Activated CD8-positive, alpha-beta memory T cell treated with anti-CD3 and anti-CD28 coated beads, Interleukin-2, amount 10 ng/mL, durations not matched to agents 7 days and 5 days (primary cell): ENCODE measurements at regions not wholly inside any gene's neighbourhood (a gene's known extent, or its start where the extent isn't known, plus 50 kb on each side); places are given as distances from the start of the nearest gene placed in this dataset.

Experiments
- ATAC-seq: fragments of 150-1000 bp; cut with Tn5 transposase; one replicate; pipeline ENCODE4 v1.10.0; 2021; ENCODE audit warnings: moderate library complexity
- CTCF ChIA-PET: fragments of 350-600 bp; sonication (Branson Sonifier 250); formaldehyde crosslinking; loops from one replicate; lab custom pipeline; 2021; ENCODE audit warnings: antibody characterized with exemption; lab: Charles Lee
- DNase-seq: peaks from one replicate; pipeline ENCODE4 v3.0.0-alpha.2; 2020
- H3K27ac Mint-ChIP-seq: one replicate; pipeline ENCODE4 v1.8.0; 2021; ENCODE audit warnings: mild to moderate bottlenecking, mixed read lengths
- H3K27me3 Mint-ChIP-seq: one replicate; pipeline ENCODE4 v1.8.0; 2021; ENCODE audit warnings: mixed read lengths
- H3K36me3 Mint-ChIP-seq: one replicate; pipeline ENCODE4 v1.8.0; 2021; ENCODE audit warnings: mild to moderate bottlenecking, mixed read lengths
- H3K4me1 Mint-ChIP-seq: one replicate; pipeline ENCODE4 v1.8.0; 2021; ENCODE audit warnings: mixed read lengths
- H3K4me3 Mint-ChIP-seq: one replicate; pipeline ENCODE4 v1.8.0; 2021; ENCODE audit warnings: mild to moderate bottlenecking, moderate library complexity, mixed read lengths
- H3K9me3 Mint-ChIP-seq: one replicate; pipeline ENCODE4 v1.8.0; 2022; ENCODE audit warnings: low read depth, mixed read lengths

DNA sequence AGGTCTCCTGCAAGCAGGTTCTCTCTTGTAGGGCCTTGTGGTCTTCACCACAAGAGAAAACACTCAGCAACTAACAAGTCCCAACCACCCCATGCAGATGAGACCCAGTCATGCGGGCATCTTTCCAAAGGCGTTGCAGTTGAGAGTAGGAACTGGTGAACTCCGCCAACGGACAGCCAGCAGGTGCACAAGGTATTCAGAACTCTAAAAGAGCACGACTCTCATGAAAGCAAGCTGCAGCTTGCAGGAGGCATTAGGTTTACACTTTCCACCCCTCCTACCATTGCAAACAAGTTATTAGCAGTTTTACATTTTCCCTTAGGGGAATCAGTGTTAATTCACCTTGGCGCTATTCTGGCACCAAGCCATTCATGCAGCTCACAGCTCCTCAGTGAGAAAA is 173.4 kb upstream of the KIT start:
- H3K9me3 Mint-ChIP-seq = no peaks in the 10 kb centered on the region
- ATAC-seq (no peak), DNase-seq (no peak)
- H3K27me3 Mint-ChIP-seq = no peaks in the 10 kb centered on the region
- H3K4me3 Mint-ChIP-seq = no peak overlapping the region
- CTCF ChIA-PET = no interaction called here
- no peaks in the 10 kb centered on the region for H3K36me3 Mint-ChIP-seq
- H3K27ac Mint-ChIP-seq = no peak overlapping the region
- H3K4me1 Mint-ChIP-seq = no peaks in the 10 kb centered on the region

- H3K4me3 Mint-ChIP-seq = no peak overlapping the region
- no peaks in the 10 kb centered on the region for H3K27me3 Mint-ChIP-seq
- ATAC-seq (no peak), DNase-seq (no peak)
- no peaks in the 10 kb centered on the region for H3K4me1 Mint-ChIP-seq
- H3K27ac Mint-ChIP-seq = no peak overlapping the region
- CTCF ChIA-PET = no interaction called here
- no peaks in the 10 kb centered on the region for H3K36me3 Mint-ChIP-seq
- H3K9me3 Mint-ChIP-seq = no peaks in the 10 kb centered on the region
These were observed 170.3 kb upstream of the KIT start for GRCh38 chr4:54487491-54487890.

- H3K27me3 Mint-ChIP-seq = no peaks in the 10 kb centered on the region
- no peaks in the 10 kb centered on the region for H3K36me3 Mint-ChIP-seq
- no peaks in the 10 kb centered on the region for H3K9me3 Mint-ChIP-seq
- H3K27ac Mint-ChIP-seq = no peak overlapping the region
- CTCF ChIA-PET = no interaction called here
- peaks cover 2% of the 10 kb centered on the region for H3K4me1 Mint-ChIP-seq
- no peak for ATAC-seq
- no peak for DNase-seq
- no peak overlapping the region for H3K4me3 Mint-ChIP-seq
These were observed 163.9 kb upstream of the KIT start for GRCh38 chr4:54493862-54494261.

DNA sequence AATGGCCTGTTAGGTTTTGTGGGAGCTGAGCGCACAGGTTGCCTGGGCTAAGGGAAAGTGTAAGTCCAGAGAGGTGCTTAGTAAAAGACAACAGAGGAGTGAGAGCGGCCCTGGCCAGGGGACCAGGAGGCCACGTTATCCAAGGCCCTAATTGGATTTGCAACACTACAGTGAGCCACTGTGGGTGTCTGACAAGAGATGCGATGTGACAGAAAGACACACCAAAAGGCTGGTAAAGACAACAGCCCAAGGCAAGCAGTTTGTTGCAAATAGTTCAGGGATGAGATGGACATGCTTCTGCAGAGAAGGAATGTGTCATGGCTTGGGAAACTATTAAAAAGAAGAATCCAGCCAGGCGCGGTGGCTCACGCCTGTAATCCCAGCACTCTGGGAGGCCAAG is 162.7 kb upstream of the KIT start:
- CTCF ChIA-PET = no interaction called here

GRCh38 chr4:54495641-54496040 is 162.1 kb upstream of the KIT start:
- Mint-ChIP-seq H3K27ac (no peak overlapping the region), H3K4me3 (no peak overlapping the region), H3K36me3 (no peaks in the 10 kb centered on the region), H3K9me3 (no peaks in the 10 kb centered on the region), H3K4me1 (peaks cover 2% of the 10 kb centered on the region), H3K27me3 (no peaks in the 10 kb centered on the region)
- DNase-seq = no peak
- CTCF ChIA-PET = no interaction called here
- no peak for ATAC-seq

More for the DNA sequence above, 162.7 kb upstream of the KIT start:
- H3K27me3 Mint-ChIP-seq = no peaks in the 10 kb centered on the region
- H3K27ac Mint-ChIP-seq = no peak overlapping the region
- DNase-seq (no peak), ATAC-seq (no peak)
- H3K4me3 Mint-ChIP-seq = no peak overlapping the region
- H3K36me3 Mint-ChIP-seq = no peaks in the 10 kb centered on the region
- H3K9me3 Mint-ChIP-seq = no peaks in the 10 kb centered on the region
- peaks cover 2% of the 10 kb centered on the region for H3K4me1 Mint-ChIP-seq

DNA sequence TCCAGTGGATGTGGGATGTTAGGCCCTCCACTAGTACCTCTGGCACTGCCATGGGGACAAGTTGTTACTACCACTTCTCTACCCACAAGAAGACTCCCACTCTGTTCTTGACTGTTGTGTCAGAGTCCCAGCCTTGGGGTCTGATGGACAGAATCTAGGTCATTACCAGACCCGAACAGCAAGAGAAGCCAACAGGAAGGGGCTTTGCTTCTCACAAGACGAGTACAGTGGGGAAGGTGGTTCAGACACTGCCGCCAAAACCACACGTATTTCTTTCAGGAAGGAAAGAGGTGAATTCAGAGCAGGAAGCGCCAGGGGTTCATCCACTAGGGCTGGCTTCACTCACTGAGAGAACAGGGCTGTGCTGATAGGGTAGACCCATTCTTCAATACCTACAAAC is 161.3 kb upstream of the KIT start:
- Mint-ChIP-seq H3K9me3 (no peaks in the 10 kb centered on the region), H3K27me3 (no peaks in the 10 kb centered on the region), H3K4me1 (peaks cover 2% of the 10 kb centered on the region), H3K36me3 (no peaks in the 10 kb centered on the region), H3K4me3 (no peak overlapping the region), H3K27ac (no peak overlapping the region)
- no peak for DNase-seq
- CTCF ChIA-PET = no interaction called here
- ATAC-seq = no peak

GRCh38 chr4:54497947-54498346 is 159.8 kb upstream of the KIT start:
- ATAC-seq (no peak), DNase-seq (no peak)
- H3K36me3 Mint-ChIP-seq = no peaks in the 10 kb centered on the region
- H3K4me3 Mint-ChIP-seq = no peak overlapping the region
- no peaks in the 10 kb centered on the region for H3K27me3 Mint-ChIP-seq
- CTCF ChIA-PET = no interaction called here
- H3K9me3 Mint-ChIP-seq = no peaks in the 10 kb centered on the region
- peaks cover 2% of the 10 kb centered on the region for H3K4me1 Mint-ChIP-seq
- H3K27ac Mint-ChIP-seq = no peak overlapping the region

DNA sequence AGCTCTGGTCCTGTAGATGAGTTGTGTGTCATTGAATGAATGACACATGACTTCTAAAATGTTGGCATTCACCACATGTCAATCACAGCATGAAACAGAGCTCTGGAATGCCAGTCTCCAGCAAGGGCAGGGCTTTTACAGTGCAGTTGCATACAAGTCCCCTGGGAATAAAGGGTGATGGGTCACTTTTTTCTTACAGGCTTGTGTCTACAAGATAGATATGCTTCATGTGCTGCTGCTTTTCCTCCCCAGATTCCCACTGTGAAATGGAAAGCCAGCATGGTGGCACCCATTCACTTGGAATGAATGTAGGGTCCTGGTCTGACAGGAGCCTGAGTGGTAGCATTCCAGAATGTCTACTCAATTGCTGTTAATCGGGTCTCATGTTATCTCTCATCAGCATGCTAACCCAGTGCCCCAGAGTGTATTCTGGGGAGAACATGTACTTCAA is 159.1 kb upstream of the KIT start:
- ATAC-seq (no peak), DNase-seq (no peak)
- CTCF ChIA-PET = no interaction called here
- Mint-ChIP-seq H3K4me3 (no peak overlapping the region), H3K27me3 (no peaks in the 10 kb centered on the region), H3K9me3 (no peaks in the 10 kb centered on the region), H3K36me3 (no peaks in the 10 kb centered on the region), H3K4me1 (peaks cover 2% of the 10 kb centered on the region), H3K27ac (no peak overlapping the region)

- Mint-ChIP-seq H3K4me3 (no peak overlapping the region), H3K4me1 (peaks cover 2% of the 10 kb centered on the region), H3K27me3 (no peaks in the 10 kb centered on the region), H3K27ac (no peak overlapping the region), H3K36me3 (no peaks in the 10 kb centered on the region), H3K9me3 (no peaks in the 10 kb centered on the region)
- no peak for ATAC-seq
- CTCF ChIA-PET = no interaction called here
- no peak for DNase-seq
These were observed 158.3 kb upstream of the KIT start for GRCh38 chr4:54499308-54500074.

DNA sequence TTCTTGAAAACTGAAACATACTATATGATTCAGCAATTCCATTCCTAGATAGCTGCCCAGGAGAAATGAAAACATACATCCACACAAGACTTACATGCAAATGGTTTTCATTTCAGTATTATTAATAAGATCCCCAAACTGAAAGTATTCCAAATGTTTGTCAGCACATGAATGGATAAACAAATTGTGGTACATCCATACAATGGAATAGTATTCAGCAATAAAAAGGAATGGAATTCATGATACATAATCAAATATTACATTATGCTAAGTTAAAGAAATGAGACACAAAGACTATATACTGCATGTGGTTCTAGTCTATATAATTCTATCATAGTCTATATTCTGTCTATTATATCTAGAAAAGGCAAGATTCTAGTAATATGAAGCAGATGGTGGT is 152.4 kb upstream of the KIT start:
- CTCF ChIA-PET = no interaction called here
- Mint-ChIP-seq H3K4me1 (no peaks in the 10 kb centered on the region), H3K27me3 (no peaks in the 10 kb centered on the region), H3K9me3 (no peaks in the 10 kb centered on the region), H3K36me3 (no peaks in the 10 kb centered on the region), H3K4me3 (no peak overlapping the region), H3K27ac (no peak overlapping the region)
- DNase-seq (no peak), ATAC-seq (no peak)

GRCh38 chr4:54505996-54506395 is 151.8 kb upstream of the KIT start:
- no peaks in the 10 kb centered on the region for H3K36me3 Mint-ChIP-seq
- H3K9me3 Mint-ChIP-seq = no peaks in the 10 kb centered on the region
- no peak for DNase-seq
- ATAC-seq = no peak
- H3K27ac Mint-ChIP-seq = no peak overlapping the region
- CTCF ChIA-PET = no interaction called here
- H3K4me1 Mint-ChIP-seq = no peaks in the 10 kb centered on the region
- no peaks in the 10 kb centered on the region for H3K27me3 Mint-ChIP-seq
- H3K4me3 Mint-ChIP-seq = no peak overlapping the region

- Mint-ChIP-seq H3K4me1 (no peaks in the 10 kb centered on the region), H3K27ac (no peak overlapping the region), H3K36me3 (no peaks in the 10 kb centered on the region), H3K4me3 (no peak overlapping the region), H3K9me3 (no peaks in the 10 kb centered on the region), H3K27me3 (no peaks in the 10 kb centered on the region)
- CTCF ChIA-PET = no interaction called here
- no peak for DNase-seq
- ATAC-seq = no peak
These were observed 148.7 kb upstream of the KIT start for GRCh38 chr4:54509057-54509456.

- H3K4me1 Mint-ChIP-seq = no peaks in the 10 kb centered on the region
- no peaks in the 10 kb centered on the region for H3K27me3 Mint-ChIP-seq
- no peak for ATAC-seq
- no peaks in the 10 kb centered on the region for H3K36me3 Mint-ChIP-seq
- H3K9me3 Mint-ChIP-seq = no peaks in the 10 kb centered on the region
- CTCF ChIA-PET = no interaction called here
- no peak overlapping the region for H3K27ac Mint-ChIP-seq
- no peak overlapping the region for H3K4me3 Mint-ChIP-seq
- DNase-seq = no peak
These were observed 144.6 kb upstream of the KIT start for GRCh38 chr4:54513204-54513603.

- Mint-ChIP-seq H3K36me3 (no peaks in the 10 kb centered on the region), H3K9me3 (no peaks in the 10 kb centered on the region), H3K27ac (no peak overlapping the region), H3K27me3 (no peaks in the 10 kb centered on the region), H3K4me1 (no peaks in the 10 kb centered on the region), H3K4me3 (no peak overlapping the region)
- DNase-seq = no peak
- CTCF ChIA-PET = no interaction called here
- no peak for ATAC-seq
These were observed 144.0 kb upstream of the KIT start for GRCh38 chr4:54513741-54514140.
